Activated T-cell treated with anti-CD3 and anti-CD28 coated beads, Interleukin-2, amount 50 U/mL, for 4 hours (primary cell): ENCODE measurements at regions not wholly inside any gene's neighbourhood (a gene's known extent, or its start where the extent isn't known, plus 50 kb on each side); places are given as distances from the start of the nearest gene placed in this dataset.
"Not testable (repeated sequence)": the region's sequence is repeated elsewhere in the genome, so short reads cannot be mapped to it uniquely, and the experiment has no call there.

ENCODE experiments used
- ATAC-seq, 2 donors: fragments of 200-7000 bp; cut with Tn5 transposase; one replicate each; pipeline ENCODE4 v1.10.0; 2021
- DNase-seq: peaks from one replicate; pipeline ENCODE4 v3.0.0-alpha.2; 2020
- H3K27me3 Mint-ChIP-seq: one replicate; pipeline ENCODE4 v1.8.0; 2021; ENCODE audit warnings: low read depth, mixed read lengths
- H3K36me3 Mint-ChIP-seq: one replicate; pipeline ENCODE4 v1.8.0; 2022; ENCODE audit warnings: mixed read lengths; ENCODE audit not compliant: insufficient read depth
- H3K4me1 Mint-ChIP-seq: one replicate; pipeline ENCODE4 v1.8.0; 2021; ENCODE audit warnings: low read depth, mixed read lengths
- H3K4me3 Mint-ChIP-seq: one replicate; pipeline ENCODE4 v1.8.0; 2021; ENCODE audit warnings: mild to moderate bottlenecking, moderate library complexity, mixed read lengths
- H3K9me3 Mint-ChIP-seq: one replicate; pipeline ENCODE4 v1.8.0; 2021; ENCODE audit warnings: mixed read lengths

DNA sequence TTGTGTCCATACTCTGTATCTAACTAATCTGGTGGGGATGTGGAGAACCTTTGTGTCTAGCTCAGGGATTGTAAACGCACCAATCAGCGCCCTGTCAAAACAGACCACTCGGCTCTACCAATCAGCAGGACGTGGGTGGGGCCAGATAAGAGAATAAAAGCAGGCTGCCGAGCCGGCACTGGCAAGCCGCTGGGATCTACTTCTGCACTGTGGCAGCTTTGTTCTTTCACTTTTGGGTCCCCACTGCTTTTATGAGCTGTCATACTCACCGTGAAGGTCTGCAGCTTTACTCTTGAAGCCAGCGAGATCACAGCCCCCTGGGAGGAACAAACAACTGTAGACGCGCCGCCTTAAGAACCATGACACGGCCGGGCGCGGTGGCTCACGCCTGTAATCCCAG lies 62.7 kb upstream of the EEF1E1 start:
- H3K4me3 Mint-ChIP-seq, H3K4me1 Mint-ChIP-seq, H3K27me3 Mint-ChIP-seq, H3K36me3 Mint-ChIP-seq, DNase-seq, ATAC-seq, H3K9me3 Mint-ChIP-seq: not testable (repeated sequence)

DNA sequence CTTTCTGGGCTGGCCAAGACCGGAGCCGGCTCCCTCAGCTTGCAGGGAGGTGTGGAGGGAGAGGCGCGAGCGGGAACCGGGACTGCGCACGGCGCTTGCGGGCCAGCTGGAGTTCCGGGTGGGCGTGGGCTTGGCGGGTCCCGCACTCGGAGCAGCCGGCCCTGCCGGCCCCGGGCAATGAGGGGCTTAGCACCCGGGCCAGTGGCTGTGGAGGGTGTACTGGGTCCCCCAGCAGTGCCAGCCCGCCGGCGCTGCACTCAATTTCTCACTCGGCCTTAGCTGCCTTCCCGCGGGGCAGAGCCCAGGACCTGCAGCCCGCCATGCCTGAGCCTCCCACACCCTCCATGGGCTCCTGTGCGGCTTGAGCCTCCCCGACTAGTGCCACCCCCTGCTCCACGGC lies 61.9 kb upstream of the EEF1E1 start:
- not testable (repeated sequence) for H3K9me3 Mint-ChIP-seq, DNase-seq, ATAC-seq, H3K4me3 Mint-ChIP-seq, H3K4me1 Mint-ChIP-seq, H3K27me3 Mint-ChIP-seq, H3K36me3 Mint-ChIP-seq

DNA sequence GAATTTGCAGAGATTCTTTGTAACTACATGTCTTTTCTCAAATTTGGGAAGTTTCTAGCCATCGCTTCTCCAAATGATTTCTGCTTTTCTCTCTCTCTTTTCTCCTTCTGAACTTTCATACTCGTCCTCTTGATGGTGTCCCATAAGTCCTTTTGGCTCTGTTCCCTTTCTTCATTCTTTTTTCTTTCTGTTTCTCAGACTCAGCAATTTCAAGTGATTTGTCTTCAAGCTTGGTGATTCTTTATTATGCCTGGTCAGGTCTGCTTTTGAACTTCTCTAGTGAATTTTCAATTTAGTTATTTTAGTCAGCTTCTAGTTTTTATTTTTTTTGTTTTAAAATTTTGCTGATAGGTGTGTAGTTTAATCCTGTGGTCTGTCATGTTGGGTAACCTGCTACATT lies 57.6 kb upstream of the EEF1E1 start:
- ATAC-seq (no peak), DNase-seq (no peak)
- Mint-ChIP-seq H3K36me3 (no peaks in the 10 kb centered on the region), H3K27me3 (peaks cover 4% of the 10 kb centered on the region), H3K4me1 (no peaks in the 10 kb centered on the region), H3K4me3 (no peak overlapping the region), H3K9me3 (peaks cover 3% of the 10 kb centered on the region)

DNA sequence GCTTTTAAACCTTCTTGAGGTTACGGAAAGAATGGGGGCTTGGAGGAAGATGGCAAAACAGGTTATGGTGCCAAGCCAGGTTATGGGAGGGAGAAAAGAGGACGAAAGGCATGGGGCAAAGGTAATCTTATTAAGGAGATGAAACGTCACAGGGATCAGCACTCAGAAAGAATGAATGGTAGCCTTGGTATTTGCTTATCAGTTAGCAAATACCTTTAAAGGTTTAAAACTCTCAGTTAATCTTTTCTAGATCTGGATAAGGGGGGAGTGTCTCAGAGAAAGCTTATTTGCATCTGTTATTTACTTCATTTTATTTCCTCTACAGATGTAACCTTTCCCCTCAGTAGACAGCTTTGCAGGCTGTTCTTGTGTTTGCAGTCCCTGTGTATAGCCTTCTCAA lies 55.5 kb upstream of the EEF1E1 start:
- no peaks in the 10 kb centered on the region for H3K36me3 Mint-ChIP-seq
- H3K9me3 Mint-ChIP-seq = peaks cover 3% of the 10 kb centered on the region
- H3K27me3 Mint-ChIP-seq = peaks cover 7% of the 10 kb centered on the region
- DNase-seq = no peak
- H3K4me1 Mint-ChIP-seq = no peaks in the 10 kb centered on the region
- no peak for ATAC-seq
- H3K4me3 Mint-ChIP-seq = no peak overlapping the region

DNA sequence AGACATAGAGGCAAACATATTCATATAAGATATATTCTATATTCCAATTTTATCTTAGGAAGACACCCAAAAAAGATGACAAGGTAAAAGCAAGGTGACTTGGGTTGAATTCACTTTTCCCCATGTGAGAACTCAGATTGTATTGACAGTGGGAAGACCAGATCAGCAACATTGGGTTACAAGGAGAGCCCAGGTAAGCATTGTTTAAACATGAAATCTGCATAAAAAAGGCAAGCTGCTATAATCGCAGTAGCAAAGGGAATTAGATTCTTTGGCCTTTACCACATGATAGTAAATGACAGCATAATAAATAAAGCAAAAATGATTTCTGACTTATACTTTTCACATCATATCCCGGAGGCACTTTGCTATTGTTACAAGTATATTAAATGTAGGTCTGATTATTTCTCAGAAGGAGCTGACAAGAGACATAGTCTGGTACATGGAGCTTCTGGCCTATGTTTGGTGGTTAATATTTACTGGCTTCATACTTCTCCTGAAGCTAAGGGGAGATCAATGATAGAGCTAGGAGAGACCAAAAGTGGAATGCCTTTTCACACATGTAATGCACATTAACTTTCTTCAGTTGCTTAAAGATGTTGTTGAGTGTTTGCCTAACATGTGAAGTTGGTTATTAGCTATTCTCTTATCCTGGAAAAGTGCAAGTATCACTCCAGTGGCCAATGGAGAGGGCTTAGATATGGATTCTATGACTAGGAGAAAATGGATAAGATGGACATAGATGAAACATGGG lies 53.1 kb upstream of the EEF1E1 start:
- no peaks in the 10 kb centered on the region for H3K9me3 Mint-ChIP-seq
- H3K4me1 Mint-ChIP-seq = no peaks in the 10 kb centered on the region
- H3K27me3 Mint-ChIP-seq = peaks cover 7% of the 10 kb centered on the region
- H3K4me3 Mint-ChIP-seq = no peak overlapping the region
- no peaks in the 10 kb centered on the region for H3K36me3 Mint-ChIP-seq
- DNase-seq = no peak
- ATAC-seq = no peak
